ENCODE measurements at regions not wholly inside any gene's neighbourhood (a gene's known extent, or its start where the extent isn't known, plus 50 kb on each side); places are given as distances from the start of the nearest gene placed in this dataset.
A peak's percentile ranks its signal among the peaks of the same experiment; 100 is the strongest.

DNA sequence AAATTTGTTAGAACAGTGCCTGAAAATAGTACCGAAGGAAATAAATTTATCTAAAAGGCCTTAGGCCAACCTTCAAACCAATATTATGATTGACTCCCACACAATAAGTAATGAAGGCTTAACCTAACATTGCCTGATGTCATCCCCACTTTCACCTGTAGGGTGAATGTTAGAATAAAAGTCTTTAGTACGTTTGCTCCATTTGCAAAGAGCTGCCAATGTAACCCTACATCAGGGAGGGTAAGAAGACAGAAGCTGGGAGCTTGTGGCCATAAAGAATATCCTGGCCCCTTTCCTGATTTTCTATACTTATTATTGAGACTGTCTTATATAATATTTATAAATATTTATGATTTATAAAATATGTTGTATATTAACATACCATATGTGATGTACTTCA is 661.8 kb upstream of the CXADR start:
- no peak for DNase-seq

DNA sequence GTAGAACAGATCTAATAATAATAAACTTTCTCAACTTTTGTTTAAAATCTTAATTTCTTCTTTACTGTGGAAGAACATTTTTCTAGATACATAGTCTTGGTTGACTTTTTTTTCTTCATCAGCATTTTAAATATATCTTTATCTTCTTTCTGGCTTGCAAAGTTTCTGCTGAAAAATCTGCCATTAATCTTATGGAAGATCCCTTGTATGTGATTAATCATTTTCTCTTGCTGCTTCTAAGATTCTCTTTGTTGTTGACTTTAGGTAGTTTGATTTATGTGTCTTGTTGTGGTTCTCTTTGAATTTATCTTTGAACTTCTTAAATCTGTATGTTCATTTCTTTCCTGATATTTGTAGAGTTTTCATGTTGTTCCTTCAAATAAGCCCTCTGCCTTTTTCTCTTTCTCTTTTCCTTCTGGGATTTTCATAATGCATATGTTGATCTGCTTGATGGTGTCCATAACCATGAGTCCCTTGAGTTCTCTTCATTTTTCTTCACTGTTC is 657.6 kb upstream of the CXADR start:
- DNase-seq, result no peak

DNA sequence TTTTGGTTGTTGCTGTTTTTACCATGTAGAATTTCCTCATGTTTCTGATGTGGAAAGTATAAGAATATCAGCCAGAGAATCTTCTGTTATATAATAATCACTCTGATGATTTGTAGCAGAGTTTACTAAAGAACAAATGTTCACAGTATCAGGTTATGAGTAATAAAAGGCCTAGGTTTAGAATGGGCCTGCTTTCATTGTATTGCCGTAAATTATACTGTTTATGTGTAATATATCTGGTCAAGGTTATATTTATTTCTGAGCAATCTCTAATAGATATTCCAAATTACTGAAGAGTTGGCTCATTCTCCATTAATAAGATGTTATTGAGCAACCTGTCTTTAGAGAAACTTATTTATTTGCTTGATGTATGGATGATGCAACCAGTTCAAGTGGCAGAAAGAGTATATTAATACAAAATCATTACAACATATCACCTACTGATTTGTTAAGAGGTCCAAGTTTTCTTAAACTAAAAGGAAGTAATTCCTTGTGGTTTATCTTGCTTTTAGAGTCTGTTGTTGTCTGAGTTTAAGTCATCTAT is 649.4 kb upstream of the CXADR start:
- DNase-seq, result no peak

DNA sequence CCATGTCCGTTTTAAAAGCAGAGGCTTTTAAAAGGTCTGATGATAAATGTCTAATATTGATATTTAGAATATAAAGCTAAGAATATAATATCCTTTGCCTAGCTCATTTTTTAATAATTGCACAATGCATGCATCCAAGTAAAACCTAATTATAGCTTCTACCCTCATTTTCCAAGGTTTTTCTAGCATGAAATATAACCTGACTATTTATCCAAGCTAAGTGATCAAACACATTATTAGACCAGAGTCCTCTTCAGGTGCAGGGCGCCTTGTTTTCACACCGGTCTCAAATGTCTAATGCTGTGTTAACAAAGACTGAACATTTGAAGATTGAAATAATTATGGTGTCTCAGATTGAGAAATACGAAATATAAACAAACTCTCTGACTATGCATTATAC is 648.9 kb upstream of the CXADR start:
- DNase-seq, result no peak

DNA sequence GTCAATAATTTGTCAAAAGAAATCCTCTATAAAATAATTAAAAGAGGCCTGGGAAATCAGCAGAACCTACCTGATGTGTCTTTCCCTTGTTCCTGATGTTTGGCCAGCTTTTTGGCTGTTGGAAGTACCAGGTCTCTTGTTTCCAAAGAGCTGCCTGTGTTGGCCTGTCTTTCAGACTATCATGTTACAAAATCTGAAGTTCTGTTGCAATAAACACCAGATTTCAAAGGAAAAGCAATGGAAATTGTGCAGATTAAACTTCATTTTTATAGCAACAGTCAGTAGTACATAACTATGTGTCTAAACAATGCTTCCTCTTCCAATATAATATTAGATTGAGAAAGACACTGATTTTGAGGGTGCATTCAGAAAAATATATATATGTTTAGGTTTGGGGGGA is 647.2 kb upstream of the CXADR start:
- DNase-seq, result no peak

DNA sequence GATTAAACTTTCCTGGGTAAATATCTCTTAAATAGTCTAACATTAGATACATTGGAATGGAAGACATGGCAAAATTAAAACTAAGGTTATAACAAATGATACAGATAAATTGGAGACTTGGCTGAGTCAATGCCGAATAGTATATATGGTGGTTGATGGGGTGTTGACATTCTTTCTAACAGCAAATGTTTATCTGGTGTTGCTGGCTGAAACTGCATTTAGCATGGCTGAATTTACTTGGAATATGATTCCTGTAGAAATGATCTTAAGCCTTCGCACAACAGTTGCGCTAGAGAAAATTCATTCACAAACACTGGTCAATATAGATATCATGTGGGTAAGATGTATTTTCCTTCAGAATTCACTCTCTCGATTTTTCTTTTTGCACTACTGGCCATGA is 646.0 kb upstream of the CXADR start:
- no peak for DNase-seq

DNA sequence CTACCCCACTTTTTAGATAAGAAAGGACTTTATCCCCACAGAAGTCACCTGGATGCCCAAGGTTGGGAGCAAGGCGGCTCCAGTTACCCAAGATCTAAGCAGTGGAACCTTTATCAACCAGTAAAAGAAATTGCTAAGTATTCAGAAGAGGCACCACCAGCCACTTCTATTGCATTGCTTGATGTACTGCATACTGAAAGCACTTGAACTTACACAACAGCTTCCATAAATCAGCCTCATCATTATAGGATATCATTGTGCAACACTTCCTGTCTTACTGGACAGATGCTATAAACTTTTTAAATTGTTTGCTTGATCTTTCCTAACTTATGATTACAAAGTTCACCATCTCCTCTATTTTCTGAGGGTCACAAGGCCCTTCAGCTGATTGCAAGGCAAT is 642.7 kb upstream of the CXADR start:
- peak; percentile 5 for DNase-seq

DNA sequence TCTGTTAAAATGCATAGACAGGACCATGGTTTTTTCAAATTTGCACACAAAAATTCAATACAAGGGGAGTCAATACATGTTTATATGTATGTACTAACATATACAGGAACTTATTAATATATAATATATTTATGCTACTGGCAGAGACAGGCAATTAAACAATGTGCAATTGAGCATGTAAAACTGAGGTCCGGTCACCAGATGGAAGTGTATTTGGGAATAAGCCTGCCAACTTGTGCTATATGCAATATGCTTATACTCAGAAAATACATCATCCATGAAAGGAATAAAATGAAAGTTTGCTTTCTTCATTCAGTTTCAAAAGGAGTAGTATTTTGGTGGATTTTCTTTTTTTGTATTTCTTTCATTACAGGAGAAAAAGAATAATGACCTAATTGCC is 640.2 kb upstream of the CXADR start:
- DNase-seq, result no peak

DNA sequence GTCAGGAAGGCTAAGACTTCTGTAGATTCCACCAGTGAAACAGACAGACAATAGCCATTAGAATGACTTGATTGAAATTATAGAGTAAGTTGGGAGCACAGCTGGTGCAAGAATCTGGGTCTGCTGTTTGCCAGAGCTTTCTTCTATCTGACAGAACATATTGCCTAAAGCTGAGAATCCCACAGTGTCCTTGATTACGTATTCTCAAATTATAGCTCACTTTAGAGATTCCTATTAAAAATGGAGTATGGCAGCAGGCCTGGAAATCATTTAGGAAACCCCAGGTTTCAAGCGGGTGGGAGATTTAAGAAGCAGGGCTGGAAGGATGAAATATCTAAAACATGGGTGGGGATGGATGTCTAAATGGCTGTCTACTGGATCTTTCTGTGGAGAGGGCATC is 639.7 kb upstream of the CXADR start:
- DNase-seq, result no peak

DNA sequence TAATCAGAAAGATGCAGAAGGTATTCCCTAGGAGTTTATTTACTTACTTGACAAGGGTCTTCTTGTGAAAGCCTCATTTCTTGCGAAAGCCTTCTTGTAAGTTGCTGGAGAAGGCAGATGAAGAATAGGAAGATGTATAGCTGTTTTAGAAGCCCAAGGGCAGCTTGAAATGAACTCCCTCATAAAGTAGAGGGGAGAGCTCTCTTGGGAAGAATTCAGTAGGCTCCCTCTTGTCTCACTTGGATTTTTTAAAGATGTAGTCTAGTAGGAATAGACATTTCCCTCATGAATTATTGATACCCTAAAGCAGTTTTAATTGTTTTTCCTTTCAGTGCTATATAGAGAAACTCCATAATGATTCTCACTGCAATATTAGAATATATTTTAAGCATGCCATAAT is 639.2 kb upstream of the CXADR start:
- DNase-seq, result no peak

DNA sequence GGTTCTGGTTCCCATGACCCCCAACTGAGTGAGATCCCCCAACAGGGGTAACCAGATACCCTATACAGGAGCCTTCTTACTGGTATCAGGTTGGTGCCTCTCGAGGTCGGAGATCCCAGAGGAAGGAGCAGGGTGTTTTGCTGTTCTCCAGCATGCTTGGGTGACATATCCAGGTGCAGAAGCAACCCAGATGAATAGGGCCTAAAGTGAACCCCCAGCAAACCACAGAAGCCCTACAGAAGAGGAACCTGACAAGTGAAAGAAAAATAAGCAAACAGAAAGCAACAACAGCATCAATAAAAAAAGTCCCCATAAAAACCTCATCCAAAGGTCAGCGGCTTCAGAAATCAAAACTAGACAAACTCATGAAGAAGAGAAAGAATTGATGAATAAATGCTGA is 633.4 kb upstream of the CXADR start:
- DNase-seq, result no peak

DNA sequence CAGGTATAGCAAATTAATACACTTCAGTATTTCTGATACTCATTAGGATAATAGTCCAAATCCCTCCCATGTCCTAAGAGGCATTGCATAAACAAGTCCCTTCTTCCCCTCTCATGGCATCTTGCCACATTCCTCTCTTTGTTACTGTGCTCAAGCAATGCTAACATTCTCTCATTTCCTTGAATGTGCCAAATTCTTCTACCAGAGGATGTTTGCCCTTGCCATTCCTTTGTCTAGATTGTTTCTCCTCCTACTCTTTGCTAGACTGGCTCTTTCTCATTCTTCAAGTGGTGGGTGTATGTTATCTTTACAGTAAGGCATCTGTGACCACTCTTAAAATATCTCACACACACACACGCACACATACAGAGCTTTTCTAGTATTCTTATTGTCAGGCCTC is 621.0 kb upstream of the CXADR start:
- peak; percentile 90 for DNase-seq

DNA sequence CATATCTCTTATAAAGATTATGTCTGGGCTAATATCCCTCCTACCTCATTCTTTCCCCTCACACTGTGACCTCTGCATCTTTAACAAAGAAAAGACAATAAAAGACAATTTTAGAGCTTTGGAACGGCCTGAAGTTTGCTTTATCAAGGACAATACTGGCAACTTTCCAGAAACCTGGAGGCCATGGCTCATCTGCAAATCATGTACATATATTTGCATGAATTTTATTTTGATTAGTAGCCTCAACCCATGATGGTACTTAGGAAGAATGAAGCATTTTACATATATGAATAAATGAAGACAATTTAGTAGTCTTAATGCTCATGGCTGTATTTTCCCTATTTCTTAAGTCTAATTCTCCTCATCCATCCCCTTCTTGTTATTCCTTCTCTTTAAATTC is 612.2 kb upstream of the CXADR start:
- DNase-seq, result peak; percentile 10

DNA sequence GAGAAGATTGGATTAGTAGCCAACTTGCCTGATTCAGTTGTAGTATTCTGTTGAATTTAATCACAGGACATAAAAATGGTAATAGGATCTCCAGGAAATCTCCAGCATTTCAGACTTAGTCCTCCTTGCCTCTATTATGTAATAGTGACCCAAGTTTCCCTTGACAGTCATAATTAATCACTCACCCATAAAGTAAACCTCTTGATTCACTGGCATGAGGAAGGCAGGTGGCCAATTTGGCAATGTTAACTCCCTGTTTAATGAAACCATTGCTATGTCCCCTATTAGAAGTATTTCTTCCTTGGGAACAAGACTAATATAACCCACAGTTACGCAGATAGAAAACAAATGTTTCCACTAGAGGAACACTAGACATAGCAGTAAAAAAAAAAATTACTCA is 604.8 kb upstream of the CXADR start:
- no peak for DNase-seq

DNA sequence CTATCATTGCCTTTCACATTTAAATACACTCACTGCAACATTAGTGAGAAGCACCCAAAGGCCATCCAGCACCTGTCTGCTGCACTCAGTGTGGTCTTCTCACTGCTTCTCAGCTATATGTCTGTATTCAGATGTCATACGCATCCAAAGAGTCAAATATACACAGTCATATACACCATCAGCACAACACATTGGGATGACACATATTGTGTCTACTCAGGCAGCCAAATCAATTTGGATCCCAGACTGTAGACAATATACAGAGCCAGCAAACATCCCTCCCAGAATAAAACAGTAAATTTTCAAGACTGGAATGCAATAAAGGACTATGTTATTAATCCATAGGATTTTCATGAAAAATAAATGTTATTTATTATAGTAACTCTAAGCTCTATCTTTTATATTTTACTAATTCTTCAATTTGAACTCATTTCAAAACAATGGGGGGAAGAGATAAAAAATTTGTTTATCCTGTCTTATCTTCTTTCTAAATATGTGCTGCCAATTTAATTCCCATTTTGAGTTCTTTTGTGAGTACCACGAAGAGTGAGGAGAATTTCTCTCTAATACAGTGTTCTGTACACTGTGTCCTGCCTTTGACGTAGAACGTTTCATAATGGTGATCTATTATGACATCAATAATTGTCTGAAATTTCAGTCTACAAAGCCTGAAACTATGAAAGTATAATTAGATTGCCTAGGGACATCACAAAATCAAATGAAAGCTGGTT is 602.2 kb upstream of the CXADR start:
- DNase-seq, result no peak

DNA sequence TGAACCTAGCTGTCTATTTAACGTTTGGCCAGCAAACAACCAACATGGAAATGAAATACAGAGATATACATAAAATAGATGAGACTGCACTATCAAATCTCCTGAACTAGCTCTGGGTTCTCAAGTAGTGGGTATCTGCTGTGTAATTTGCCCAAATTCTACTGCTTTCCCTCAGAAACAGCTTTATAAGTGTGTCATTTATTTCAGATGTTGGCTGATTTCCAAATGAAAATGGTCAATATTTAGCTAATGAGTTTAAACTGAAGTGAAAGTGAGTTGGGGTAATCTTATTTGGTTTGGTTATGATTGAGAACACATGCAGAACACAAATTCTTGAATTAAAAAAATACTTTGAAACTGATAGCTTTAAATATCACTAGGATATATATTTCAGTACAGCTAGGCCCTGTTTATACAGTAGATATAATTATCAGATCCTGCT is 601.7 kb upstream of the CXADR start:
- DNase-seq, result no peak

DNA sequence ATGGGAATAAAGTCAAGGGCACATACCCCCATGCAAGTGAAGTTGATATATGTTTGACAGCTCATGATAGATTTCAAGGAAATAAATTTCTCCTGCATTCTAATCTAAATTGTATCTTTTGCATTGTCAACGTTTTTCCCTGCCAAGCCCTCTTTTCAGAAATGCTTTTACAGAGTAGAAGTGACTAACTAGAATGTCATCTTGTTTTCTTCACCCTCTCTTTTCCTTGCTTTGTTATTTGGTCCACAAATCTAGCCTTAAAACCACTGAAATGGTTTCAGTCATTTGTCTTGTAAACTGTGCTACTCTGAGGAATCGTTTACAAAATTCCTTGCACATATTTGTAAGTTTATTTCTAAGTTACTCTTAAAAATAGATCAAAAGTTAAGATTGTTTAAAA is 600.8 kb upstream of the CXADR start:
- DNase-seq, result peak; percentile 23

DNA sequence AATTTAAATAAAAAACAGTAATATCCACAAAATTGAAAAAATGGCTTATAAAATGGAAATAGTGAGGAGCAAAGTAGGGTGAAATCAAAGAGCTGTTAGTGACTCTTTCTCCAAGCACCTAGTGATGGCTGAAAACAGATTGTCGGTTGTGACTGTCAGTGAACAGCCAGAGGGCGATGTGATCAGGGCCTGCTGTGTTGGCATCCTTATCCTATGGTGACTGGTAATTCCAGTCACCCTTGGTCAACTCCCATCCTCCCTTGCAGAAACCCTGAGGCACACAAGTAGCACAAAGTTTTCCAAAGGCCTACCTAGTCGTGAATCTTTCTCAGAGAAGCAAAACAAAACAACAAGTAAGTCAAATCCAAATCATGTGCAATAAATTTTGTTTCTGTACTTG is 599.8 kb upstream of the CXADR start:
- peak; percentile 3 for DNase-seq

DNA sequence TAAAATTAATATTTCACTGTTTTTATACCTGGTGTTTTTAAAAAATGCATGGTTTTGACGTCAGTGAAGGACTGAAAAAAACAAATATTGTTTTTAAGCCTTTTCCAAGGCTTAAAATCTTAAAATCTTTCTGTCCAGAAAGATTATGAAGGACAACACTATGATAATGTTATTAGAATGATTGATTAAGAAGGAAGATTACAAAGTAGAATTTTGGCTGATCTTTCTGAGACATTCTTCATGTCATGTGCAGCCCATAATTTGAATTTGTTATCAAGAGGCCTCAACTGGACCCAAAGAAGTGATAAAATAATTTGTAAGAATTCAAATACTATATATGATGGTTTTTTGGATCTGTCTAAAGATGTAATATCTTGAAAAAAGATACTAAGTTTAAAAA is 584.4 kb upstream of the CXADR start:
- no peak for DNase-seq

DNA sequence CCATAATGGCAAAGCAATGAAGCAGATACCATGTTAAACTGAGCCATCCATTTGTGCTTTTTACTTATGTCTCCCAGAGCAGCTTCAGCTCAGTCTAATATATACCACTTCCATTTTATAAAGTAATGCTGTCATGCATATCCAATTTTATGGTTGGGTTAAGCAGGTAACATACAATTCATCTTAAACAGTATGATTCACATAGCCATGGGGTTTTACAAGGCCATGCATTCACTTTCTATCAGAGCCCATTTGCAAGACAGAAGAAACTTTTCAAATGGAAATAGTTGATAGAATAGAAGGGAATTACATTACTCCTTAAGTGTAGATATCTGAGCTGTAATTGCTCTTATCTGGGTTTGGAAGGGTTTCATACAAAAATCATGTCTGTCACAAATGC is 580.5 kb upstream of the CXADR start:
- no peak for DNase-seq

DNA sequence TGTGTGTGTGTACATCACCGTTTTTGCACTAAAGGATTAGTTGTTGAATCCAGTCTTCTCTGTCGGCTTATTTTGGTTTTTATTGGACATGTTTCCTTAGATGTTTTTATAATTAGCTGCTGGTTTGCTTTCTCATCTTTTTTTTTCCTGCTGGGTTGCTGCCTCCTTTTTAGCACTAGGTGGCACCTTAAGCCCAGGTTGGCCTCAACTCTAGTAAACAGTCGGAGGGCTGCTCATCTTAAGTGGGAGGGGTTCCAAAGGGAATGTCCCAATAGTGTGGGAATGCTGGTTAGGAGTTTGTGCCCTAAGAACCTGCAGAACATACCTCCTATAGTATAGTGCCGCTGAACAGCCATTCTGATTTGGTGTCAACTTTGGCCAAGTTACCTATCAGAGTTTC is 570.1 kb upstream of the CXADR start:
- peak; percentile 37 for DNase-seq

DNA sequence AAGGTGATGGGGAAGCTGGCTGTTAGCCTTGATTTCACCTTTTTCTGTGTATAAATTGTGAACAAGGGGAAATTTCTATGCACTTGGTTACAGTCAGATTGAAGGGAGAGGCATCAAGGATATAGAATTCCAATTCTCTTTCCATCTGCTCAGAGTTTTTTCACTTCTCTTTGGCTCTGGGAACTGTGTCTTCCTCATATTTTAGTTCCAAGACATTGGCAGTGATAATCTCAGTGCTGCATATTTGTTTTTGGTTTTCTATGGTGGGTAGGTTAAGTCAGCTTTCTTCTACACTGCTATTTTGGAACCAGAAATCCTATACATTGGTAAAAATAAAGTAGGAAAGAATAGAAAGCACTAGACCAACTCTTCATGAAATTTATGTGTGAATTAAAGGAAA is 569.6 kb upstream of the CXADR start:
- DNase-seq, result no peak

DNA sequence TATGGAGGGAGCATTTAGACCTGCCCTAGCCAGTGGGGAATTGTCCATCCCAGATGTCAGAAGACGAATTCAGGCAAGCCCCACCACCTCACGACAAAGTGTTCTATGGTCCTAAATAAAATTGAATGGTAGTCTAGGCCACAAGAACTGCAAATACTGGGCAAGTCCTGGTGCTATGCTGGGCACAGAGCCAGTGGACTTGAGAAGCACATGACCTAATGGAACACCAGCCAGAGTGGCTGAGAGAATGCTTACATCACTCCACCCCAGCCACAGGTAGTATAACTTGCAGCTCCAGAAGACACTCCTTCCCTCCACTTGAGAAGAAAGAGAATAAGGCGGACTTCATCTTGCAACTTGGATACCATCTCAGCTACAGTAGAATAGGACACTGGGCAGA is 567.3 kb upstream of the CXADR start:
- peak; percentile 1 for DNase-seq

DNA sequence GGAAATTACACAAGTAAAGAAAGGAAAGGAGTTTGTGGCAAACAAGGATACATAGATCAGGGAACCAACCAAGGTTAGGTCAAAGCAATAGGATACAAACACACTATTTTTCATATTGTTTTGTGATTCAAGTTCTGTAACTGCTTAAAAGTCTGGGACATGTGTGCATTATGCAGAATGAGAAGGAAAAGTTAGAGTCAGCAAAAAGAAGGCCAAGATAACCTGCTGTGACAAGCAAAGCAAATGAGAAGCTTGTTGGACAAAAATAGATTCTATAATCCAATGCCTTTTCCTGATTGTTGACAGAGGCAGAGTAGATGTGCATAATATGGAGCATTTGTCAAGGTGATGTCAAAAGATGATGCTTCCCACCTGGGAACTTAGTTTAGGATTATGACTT is 556.0 kb upstream of the CXADR start:
- no peak for DNase-seq

DNA sequence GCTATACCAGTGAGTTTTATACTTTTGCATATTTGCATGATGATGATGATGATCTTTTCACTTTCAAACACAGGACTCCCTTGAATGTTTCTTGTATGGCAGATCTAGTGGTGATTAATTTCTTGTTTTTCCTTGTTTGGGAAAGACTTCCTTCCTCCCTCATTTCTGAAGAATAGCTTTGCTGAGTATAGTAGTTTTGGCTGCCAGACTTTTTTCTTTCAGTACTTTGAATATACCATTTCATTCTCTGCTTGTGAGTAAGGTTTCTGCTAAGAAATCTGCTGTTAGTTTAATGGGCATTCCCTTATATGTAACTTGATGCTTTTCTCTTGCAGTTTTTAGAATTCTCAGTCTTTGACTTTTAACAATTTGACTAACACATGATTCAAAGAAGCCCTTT is 547.4 kb upstream of the CXADR start:
- DNase-seq, result no peak
